ENCODE measurements at regions not wholly inside any gene's neighbourhood (a gene's known extent, or its start where the extent isn't known, plus 50 kb on each side); places are given as distances from the start of the nearest gene placed in this dataset.

DNA sequence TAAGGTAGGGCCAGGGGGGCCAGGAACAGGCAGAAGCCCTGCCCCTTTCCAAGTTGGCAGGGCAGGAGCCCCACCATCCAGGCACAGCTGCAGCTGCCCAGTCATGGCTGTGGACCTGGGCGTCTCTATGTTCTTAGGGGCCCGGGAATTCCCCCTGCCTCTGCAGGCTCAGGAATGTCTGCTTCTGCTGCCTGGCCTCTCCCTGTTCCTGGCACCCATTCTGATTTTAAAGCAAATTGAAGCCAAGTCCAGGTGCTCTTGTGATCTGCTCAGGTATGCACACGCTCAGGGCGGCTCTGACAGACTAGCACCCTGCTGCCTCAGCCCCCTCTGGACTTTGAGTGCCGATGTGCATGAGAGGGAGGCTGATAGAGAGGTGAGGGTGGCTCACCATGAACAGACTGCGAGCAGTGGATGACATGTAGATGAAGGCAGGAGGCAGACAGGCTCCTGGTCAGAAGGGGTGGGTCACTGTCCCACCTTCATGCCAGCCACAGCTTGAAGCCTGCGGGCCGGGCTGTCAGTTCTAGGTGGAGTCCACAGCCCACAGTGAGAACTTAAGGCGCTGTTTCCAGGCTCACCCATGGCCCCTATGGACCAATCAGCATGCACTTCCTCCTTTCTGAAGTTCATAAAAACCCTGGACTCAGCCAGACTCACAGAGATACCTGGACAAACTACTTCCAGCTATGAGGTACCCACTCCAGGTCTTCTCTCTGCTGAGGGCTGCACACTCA is 747.8 kb upstream of the GBE1 start:
- TF ChIP-seq, protein P1, sequence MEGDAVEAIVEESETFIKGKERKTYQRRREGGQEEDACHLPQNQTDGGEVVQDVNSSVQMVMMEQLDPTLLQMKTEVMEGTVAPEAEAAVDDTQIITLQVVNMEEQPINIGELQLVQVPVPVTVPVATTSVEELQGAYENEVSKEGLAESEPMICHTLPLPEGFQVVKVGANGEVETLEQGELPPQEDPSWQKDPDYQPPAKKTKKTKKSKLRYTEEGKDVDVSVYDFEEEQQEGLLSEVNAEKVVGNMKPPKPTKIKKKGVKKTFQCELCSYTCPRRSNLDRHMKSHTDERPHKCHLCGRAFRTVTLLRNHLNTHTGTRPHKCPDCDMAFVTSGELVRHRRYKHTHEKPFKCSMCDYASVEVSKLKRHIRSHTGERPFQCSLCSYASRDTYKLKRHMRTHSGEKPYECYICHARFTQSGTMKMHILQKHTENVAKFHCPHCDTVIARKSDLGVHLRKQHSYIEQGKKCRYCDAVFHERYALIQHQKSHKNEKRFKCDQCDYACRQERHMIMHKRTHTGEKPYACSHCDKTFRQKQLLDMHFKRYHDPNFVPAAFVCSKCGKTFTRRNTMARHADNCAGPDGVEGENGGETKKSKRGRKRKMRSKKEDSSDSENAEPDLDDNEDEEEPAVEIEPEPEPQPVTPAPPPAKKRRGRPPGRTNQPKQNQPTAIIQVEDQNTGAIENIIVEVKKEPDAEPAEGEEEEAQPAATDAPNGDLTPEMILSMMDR (conservative IDR thresholded peaks at IDR 0.05; ENCODE audit: low read depth, low read length) = no peak
- TF ChIP-seq EZH2phosphoT487 (IDR thresholded peaks at IDR 0.05; ENCODE audit: borderline replicate concordance, low read length) = no peak
- TF ChIP-seq EZH2 (IDR thresholded peaks at IDR 0.05; ENCODE audit: low read length, unreplicated experiment) = no peak

Measured in PC-3 (cell line).